Loucy (cell line): ENCODE measurements at regions not wholly inside any gene's neighbourhood (a gene's known extent, or its start where the extent isn't known, plus 50 kb on each side); places are given as distances from the start of the nearest gene placed in this dataset.

Experiments
- EZH2phosphoT487 ChIP-seq: fragments of 200-600 bp; IDR thresholded peaks from 2 replicates; pipeline ENCODE4 v1.6.1; 2018; ENCODE audit warnings: antibody characterized with exemption, mild to moderate bottlenecking, moderate library complexity, borderline replicate concordance
- TF ChIP-seq, protein P1 (sequence below): fragments of 200-600 bp; sonication (generic); conservative IDR thresholded peaks from 2 replicates; pipeline ENCODE4 v1.5.1; 2014; ENCODE audit warnings: mild to moderate bottlenecking, antibody characterized with exemption, low read length

DNA sequence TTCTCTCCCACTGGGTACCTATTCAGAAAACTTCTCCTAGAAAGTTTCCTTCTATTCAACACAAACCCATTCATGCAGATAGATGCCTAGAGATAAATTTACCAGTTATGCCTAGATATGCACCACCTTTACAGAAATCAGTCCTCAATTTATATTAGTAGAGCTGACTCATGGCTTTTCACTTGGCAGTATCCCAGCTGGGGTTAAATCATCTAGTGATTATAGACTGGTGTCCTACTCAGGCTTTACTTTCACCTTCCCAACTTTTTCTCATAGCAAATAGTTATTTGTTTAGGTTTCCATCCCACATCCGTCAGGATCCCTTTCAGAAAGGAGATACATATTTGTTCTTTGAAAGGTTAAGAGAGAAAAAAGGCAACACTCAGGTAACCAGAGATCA lies 124.5 kb downstream of the AQP4 start:
- TF ChIP-seq, protein P1, sequence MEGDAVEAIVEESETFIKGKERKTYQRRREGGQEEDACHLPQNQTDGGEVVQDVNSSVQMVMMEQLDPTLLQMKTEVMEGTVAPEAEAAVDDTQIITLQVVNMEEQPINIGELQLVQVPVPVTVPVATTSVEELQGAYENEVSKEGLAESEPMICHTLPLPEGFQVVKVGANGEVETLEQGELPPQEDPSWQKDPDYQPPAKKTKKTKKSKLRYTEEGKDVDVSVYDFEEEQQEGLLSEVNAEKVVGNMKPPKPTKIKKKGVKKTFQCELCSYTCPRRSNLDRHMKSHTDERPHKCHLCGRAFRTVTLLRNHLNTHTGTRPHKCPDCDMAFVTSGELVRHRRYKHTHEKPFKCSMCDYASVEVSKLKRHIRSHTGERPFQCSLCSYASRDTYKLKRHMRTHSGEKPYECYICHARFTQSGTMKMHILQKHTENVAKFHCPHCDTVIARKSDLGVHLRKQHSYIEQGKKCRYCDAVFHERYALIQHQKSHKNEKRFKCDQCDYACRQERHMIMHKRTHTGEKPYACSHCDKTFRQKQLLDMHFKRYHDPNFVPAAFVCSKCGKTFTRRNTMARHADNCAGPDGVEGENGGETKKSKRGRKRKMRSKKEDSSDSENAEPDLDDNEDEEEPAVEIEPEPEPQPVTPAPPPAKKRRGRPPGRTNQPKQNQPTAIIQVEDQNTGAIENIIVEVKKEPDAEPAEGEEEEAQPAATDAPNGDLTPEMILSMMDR: no peak
- TF ChIP-seq EZH2phosphoT487: no peak
